VCaP (cell line): ENCODE measurements at regions not wholly inside any gene's neighbourhood (a gene's known extent, or its start where the extent isn't known, plus 50 kb on each side); places are given as distances from the start of the nearest gene placed in this dataset.
A peak's percentile ranks its signal among the peaks of the same experiment; 100 is the strongest.

Experiments used
- H3K27ac ChIP-seq: fragments of 450-650 bp; 2 replicates; pipeline ENCODE4 v1.5.1; 2017
- TF ChIP-seq, protein P1 (sequence below): fragments of 450-650 bp; conservative IDR thresholded peaks from 2 replicates; pipeline ENCODE4 v1.5.1; 2017; ENCODE audit warnings: mild to moderate bottlenecking, moderate library complexity

DNA sequence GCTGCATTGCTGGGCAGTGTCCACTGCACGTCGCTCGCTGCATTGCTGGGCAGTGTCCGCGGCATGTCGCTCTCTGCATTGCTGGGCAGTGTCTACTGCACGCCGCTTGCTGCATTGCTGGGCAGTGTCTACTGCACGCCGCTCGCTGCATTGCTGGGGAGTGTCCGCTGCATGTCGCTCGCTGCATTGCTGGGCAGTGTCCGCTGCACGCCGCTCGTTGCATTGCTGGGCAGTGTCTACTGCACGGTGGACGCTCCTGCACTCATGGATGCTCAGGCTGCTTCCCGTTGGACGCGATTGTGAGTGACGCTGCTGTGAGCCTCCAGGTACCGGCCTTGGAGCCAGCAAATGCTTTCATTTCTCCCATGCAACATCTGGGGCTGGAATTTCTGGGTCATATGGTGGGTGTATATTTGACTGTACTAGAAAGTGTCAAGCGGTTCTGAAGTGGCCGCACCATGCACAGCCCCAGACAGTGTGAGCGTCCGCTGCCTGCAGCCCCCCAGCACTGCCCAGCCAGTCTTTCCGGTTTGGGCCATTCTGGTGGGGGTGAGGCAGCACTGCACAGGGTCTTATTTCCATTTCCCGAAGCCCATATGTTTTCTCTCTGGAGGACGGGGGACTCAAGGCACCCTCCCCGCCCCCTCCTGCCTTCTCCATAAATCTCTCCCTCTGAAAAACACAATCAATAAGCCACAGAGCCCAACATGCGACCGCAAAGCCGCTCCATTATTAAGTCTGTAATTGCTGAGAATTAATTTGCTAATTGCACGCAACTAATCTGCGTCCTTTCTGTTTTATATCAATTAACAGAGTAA, 97.4 kb downstream of the YTHDF1 start:
- no peak overlapping the region for H3K27ac ChIP-seq
- TF ChIP-seq, protein P1, sequence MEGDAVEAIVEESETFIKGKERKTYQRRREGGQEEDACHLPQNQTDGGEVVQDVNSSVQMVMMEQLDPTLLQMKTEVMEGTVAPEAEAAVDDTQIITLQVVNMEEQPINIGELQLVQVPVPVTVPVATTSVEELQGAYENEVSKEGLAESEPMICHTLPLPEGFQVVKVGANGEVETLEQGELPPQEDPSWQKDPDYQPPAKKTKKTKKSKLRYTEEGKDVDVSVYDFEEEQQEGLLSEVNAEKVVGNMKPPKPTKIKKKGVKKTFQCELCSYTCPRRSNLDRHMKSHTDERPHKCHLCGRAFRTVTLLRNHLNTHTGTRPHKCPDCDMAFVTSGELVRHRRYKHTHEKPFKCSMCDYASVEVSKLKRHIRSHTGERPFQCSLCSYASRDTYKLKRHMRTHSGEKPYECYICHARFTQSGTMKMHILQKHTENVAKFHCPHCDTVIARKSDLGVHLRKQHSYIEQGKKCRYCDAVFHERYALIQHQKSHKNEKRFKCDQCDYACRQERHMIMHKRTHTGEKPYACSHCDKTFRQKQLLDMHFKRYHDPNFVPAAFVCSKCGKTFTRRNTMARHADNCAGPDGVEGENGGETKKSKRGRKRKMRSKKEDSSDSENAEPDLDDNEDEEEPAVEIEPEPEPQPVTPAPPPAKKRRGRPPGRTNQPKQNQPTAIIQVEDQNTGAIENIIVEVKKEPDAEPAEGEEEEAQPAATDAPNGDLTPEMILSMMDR, result no peak

DNA sequence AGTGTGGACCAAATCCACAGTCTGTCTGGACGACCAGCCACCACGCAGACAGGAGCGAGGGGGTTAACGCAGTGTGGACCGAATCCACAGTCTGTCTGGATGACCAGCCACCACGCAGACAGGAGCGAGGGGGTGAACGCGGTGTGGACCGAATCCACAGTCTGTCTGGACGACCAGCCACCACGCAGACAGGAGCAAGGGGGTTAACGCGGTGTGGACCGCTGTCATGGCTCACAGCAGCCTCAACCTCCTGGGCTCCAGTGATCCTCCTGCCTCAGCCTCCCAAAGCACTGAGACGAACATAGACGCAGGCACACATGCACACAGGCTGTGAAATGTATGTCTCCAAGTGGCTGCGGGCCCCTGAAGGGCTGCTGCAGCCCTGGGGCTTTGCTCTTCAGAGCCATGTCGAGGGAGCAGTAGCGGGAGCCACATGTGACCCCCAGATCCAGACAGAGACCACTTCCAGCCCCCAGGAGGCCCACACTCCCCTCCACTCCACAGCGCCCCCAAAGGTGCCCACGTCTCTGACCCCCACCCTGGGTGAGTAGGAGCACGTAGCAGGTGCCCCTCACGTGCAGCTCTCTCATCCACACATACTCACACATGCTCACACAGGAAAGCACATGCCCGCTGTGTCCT, 98.1 kb downstream of the YTHDF1 start:
- TF ChIP-seq, protein P1, result no peak
- H3K27ac ChIP-seq, result no peak overlapping the region

DNA sequence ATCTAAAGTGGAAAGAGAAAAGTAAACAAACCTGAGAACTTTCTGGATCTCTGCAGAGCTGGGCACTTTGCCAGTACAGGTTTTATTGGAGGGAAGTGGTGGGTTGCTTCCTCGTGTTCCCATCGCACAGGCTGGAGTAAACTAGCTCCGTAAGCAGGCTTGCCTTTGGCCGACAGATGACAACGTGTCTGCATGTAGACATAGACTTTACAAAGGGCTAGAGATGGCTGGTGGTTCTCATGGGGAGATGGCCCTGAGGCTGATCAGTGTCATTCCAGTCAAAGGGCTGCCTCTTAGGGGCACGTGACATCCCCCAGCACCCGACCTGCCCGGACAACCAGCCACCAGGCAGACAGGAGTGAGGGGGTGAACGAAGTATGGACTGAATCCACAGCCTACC, 98.8 kb downstream of the YTHDF1 start:
- H3K27ac ChIP-seq, result peak overlapping the region; percentile 44
- TF ChIP-seq, protein P1, result no peak

DNA sequence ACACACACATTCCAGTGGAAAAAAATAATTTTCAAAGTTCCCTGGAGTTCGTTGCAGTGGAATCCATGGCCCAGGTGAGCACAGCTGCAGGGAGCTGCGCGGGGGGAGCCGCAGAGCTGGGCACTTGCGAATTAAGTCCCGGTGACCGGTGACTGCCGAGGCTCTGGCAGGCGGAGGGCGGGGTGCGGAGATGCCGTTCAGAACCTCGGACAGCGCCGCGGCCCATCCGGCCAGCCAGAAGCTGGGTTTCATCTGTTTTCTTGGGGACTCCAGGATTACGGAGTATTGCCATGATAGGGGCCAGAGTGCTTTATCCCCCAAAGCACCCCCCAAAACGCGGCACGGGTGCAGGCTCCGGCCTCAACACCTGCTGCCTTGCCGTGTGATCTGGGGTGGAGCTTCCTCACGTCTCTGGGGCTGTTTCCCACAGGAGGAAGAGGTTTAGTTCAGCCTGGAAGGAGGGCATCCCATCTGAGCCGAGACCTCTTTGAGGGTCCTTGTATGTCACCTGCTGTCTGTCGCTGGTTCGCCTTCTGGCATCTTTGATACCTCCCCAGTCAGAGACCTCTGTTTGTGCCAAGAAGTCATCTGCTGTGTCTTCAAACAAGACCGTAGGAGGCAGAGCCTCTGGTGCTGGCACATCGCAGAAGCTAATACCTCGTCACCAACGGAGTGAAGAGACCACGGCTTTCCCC, 99.4 kb downstream of the YTHDF1 start:
- TF ChIP-seq, protein P1, result no peak
- peak overlapping the region; percentile 44 for H3K27ac ChIP-seq

DNA sequence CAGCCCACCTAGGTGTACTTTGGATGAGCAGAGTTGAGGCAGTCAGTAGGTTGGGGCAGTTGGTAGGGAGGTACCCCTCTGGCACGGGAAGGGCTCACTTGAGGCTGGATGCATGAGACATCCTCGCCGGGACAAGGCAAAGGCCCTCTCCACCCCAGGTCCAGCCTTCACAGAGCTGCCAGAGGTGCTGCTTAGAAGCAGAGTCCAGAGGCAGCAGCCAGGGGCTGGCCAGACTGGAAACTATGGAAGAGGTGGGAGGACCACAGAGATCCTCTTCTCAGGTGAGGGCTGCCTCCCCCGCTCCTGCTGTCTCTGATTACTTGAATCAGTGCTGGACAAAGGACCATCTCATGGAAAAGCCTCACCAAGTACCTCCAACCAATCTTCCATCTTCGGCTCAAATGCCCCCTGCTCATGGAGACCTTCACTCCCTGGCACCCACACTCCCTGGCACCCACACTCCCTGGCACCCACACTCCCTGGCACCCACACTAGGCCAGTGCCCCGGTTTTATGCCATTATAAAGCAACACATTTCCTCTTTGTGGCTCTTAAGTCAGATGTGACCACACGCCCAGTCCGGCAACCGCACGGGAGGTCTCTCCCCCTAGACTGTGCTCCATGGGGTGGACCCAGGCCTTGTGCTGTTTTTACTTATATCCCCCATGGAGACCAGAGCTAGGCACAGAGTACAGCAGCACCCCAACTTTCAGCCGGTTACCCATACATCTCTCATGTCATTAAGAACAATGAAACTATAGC, 100.1 kb downstream of the YTHDF1 start:
- TF ChIP-seq, protein P1, result no peak
- peak overlapping the region; percentile 44; the same call in 1 of the 2 replicates for H3K27ac ChIP-seq

DNA sequence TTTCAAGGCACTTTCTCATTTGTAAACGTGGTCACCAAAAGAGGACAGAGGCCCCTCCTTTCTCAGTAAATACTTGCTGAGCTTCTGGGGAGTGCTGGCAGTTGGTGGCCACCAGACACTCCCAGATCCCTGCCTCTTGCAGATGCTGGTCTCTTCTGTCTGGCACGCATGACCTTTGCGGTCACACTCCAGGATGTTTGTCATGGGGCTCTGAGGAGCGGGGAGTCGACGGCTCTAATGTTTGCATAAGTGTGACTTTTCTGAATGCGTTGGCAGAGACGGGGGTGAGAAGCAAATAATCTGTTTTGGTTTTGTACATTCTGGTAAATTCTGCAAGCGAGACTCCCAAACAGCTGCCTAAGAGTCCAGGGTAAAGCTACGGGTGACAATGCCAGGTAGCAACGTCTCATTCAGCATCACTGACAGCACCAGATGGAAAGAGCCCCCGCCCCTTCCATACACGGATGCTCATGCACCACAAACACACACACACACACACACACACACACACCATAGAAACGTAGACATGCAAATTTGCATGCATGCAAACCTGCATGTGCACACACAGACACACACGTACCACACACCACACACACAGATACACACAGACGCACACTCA, 101.1 kb downstream of the YTHDF1 start:
- TF ChIP-seq, protein P1, result no peak
- no peak overlapping the region for H3K27ac ChIP-seq
